Body of pancreas (tissue), 4 donors: ENCODE measurements at regions not wholly inside any gene's neighbourhood (a gene's known extent, or its start where the extent isn't known, plus 50 kb on each side); places are given as distances from the start of the nearest gene placed in this dataset.

Experiments
- ATAC-seq: fragments of 150-250 bp; one replicate; pipeline ENCODE4 v1.9.1; 2016
- DNase-seq, 4 donors: peaks; one replicate each; pipeline ENCODE4 v3.0.0-alpha.2; 2019
- H3K27ac ChIP-seq, 4 donors: fragments of 200-600 bp; sonication (generic); 1 replicate in 3 of 4; 2 replicates in 1 of 4; pipeline versions ENCODE4 v1.5.1 to v1.6.1; 2016 to 2019; ENCODE audit warnings: mild to moderate bottlenecking in 1 of 4, mixed read lengths in 1 of 4, moderate library complexity in 1 of 4
- H3K27me3 ChIP-seq, 2 donors: fragments of 200-600 bp; sonication (generic); one replicate each; pipeline ENCODE4 v1.6.0; 2016; ENCODE audit warnings: mild to moderate bottlenecking in 1 of 2
- H3K36me3 ChIP-seq, 2 donors: fragments of 200-600 bp; sonication (generic); replicated peaks in 1 of 2; 2 replicates each; pipeline ENCODE4 v1.5.1; 2016; ENCODE audit warnings: low read depth in 2 of 2; ENCODE audit not compliant: insufficient read depth in 1 of 2
- H3K4me1 ChIP-seq: fragments of 200-600 bp; sonication (generic); one replicate; pipeline ENCODE4 v1.6.0; 2016
- H3K4me3 ChIP-seq, 2 donors: fragments of 200-600 bp; sonication (generic); 1 replicate in 1 of 2; 2 replicates in 1 of 2; pipeline ENCODE4 v1.5.1; 2016 to 2019
- H3K9me3 ChIP-seq, 3 donors: fragments of 200-600 bp; sonication (generic); 1 replicate in 2 of 3; 2 replicates in 1 of 3; pipeline ENCODE4 v1.5.1; 2016
- CTCF ChIP-seq, 7 experiments: fragments of 450-650 bp in 4 of 7; fragments of 200-600 bp in 3 of 7; sonication (generic) in 3 of 7; IDR thresholded peaks; one replicate each; pipeline ENCODE4 v1.5.1; 2016 to 2019; ENCODE audit warnings: antibody characterized with exemption in 7 of 7
- POLR2A ChIP-seq, 3 donors: fragments of 450-650 bp; IDR thresholded peaks; one replicate each; pipeline ENCODE4 v1.6.1; 2016; ENCODE audit warnings: antibody characterized with exemption in 3 of 3, mild to moderate bottlenecking in 2 of 3
- WGBS, 2 donors: methylation state at CpG; one replicate each; pipeline ENCODE4 v1.1.5; 2017; 5-methylcytosine and 5-hydroxymethylcytosine counted together
- intact Hi-C: fragments of 100-400 bp; cut with DNase I; formaldehyde crosslinking; loops from one replicate; pipeline ENCODE4 v1.15.1; 2023

- DNase-seq = no peak
- no peak for TF ChIP-seq CTCF (IDR thresholded peaks at IDR 0.05)
- no peak for TF ChIP-seq POLR2A (IDR thresholded peaks at IDR 0.05)
- ATAC-seq = no peak
- Histone ChIP-seq H3K4me1 (no peaks in the 10 kb centered on the region), H3K9me3 (no peaks in the 10 kb centered on the region), H3K27me3 (no peaks in the 10 kb centered on the region), H3K4me3 (no peak overlapping the region), H3K27ac (no peak overlapping the region), H3K36me3 (no peaks in the 10 kb centered on the region)
- intact Hi-C loops = no loop called here
- whole genome bisulfite sequencing, 2 donors = 54 to 78% methylated on average over 3 of the region's 3 CpGs
These were observed 55.9 kb upstream of the RERGL start for GRCh38 chr12:18145924-18146323.

GRCh38 chr12:18141048-18141982, 51.3 kb upstream of the RERGL start:
- whole genome bisulfite sequencing, 2 donors = 70 to 75% methylated on average over 4 of the region's 4 CpGs
- Histone ChIP-seq H3K27ac (no peak overlapping the region), H3K27me3 (no peaks in the 10 kb centered on the region), H3K36me3 (no peaks in the 10 kb centered on the region), H3K4me3 (no peak overlapping the region), H3K4me1 (no peaks in the 10 kb centered on the region), H3K9me3 (no peaks in the 10 kb centered on the region)
- no peak for TF ChIP-seq POLR2A (IDR thresholded peaks at IDR 0.05)
- no peak for TF ChIP-seq CTCF (IDR thresholded peaks at IDR 0.05)
- DNase-seq (no peak), ATAC-seq (no peak)
- intact Hi-C loops = no loop called here

- intact Hi-C loops = no loop called here
- no peaks in the 10 kb centered on the region for H3K9me3 ChIP-seq
- no peak overlapping the region for H3K27ac ChIP-seq
- 2 to 4% methylated on average over 1 of the region's 1 CpG for WGBS, 2 donors
- ATAC-seq = no peak
- TF ChIP-seq POLR2A (IDR thresholded peaks at IDR 0.05) (no peak), CTCF (IDR thresholded peaks at IDR 0.05) (peak; percentile 19 to 72 (median 60))
- no peaks in the 10 kb centered on the region for H3K36me3 ChIP-seq
- H3K27me3 ChIP-seq = no peaks in the 10 kb centered on the region
- H3K4me3 ChIP-seq = no peak overlapping the region
- no peaks in the 10 kb centered on the region for H3K4me1 ChIP-seq
- DNase-seq = no peak
These were observed 50.1 kb upstream of the RERGL start for GRCh38 chr12:18139989-18140596.
